GM19351 (cell line): ENCODE measurements at regions not wholly inside any gene's neighbourhood (a gene's known extent, or its start where the extent isn't known, plus 50 kb on each side); places are given as distances from the start of the nearest gene placed in this dataset.
"Not testable (repeated sequence)": the region's sequence is repeated elsewhere in the genome, so short reads cannot be mapped to it uniquely, and the experiment has no call there.

Source experiments
- ATAC-seq: cut with Tn5 transposase; IDR thresholded peaks from one replicate; pipeline ENCODE4 v1.9.1; 2021; ENCODE audit warnings: mild to moderate bottlenecking, moderate library complexity; ENCODE audit not compliant: unreplicated experiment

DNA sequence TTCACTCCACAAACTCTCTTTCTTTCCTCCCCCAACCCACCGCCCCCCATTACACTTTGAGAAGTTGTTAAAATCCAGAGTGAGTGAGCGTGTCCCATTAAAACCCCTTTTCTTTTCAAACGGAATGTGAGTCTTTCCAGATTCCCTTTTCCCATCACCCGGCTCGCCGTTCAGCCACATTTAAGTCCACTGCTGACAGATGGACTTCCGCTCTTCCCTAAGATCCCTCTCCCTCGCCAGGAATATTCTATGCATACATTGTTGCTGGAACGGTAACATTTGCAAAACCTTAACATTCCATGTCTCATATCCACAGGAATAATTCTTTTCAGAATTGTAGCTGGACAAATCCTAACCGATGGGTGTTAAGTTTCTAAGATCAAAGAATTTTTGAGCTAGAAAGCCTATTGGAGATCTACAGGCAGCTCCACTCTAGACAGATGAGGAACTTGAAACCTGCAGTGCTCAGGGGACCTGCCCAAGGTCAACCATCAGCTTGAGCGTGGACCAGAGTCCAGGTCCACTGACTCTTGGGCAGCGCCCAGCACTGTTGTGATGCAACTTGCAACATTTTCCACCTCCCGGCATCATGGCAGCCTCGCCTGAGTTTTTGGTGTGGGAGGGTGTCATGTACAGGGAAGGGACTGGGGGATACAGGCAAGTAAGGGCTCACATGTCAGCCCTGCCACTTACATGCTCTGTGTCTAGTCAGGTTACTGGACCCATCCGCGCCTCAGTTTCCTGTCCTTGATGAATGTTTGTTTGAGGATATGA lies 500.1 kb downstream of the CCDC171 start:
- ATAC-seq = no peak

DNA sequence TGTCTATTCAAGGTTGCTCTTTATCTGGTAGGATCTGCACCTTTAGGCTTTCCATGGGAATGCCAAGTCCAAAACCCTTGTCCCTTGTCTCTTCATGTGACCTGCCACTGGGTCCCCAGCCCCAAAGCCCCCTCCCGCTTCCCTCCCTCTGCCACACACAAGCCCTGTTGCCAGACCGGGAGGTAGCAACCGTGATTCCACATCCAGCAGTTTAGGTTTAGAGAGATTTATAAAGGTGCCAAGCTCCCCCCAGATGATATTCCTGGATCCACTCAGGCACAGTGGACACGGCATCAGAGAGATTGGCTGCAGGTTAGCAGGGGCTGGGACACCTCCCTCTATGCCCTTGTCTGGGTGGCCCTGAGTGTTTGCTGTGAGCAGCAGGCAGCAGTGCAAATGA lies 504.7 kb downstream of the CCDC171 start:
- ATAC-seq = no peak

DNA sequence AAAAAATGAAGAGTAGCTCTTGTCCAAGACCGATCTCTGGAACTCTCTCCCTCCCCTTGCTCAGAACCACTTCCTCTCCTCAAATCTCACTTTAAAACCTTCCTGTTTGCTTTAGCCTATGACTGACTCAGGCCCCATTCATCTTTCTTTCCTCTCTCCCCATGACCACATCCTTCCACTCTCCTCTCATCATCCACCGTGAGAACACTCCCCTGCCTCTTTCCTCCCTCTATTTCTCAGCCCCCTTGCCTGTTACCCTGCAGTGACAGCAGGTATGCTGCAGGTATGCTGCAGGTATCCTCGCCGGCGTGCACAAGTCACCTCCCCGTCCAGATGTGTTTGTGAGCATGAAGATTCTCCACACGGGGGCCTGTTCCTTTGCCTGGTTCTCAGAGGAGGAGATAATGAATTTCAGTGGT lies 505.3 kb downstream of the CCDC171 start:
- ATAC-seq = no peak

DNA sequence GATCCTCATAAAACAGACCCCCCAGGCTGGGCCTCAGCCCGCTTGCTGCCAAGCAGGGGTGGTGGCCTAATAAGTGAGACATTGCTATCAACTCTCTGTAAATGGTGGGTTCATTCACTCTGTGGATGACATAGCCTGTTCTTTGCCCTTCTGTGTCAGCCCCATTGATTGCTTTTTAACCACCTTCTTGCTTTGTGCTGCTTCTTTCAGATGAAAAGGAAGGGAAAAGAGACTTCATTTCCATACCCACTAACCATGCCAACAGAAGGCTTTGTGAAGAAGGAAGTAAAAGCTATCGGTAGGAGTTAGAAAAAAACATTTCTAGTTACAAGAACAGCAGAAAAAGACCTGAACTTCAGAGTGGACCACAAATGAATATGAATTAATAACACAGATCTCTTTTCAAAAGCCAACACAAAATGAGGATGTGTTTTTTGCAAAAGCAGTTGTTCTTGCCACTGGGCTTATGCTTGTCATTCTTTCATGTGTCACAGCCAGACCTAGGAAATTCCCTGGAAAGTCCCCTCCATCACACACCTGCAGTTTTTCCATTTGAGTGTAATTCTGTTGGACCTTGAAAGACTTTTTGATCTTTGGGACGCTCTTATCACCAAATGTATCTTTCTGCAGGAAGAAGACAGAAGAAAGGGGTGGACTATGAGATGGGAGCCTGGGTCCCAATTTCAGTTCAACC lies 507.7 kb downstream of the CCDC171 start:
- ATAC-seq = peak; percentile 45

DNA sequence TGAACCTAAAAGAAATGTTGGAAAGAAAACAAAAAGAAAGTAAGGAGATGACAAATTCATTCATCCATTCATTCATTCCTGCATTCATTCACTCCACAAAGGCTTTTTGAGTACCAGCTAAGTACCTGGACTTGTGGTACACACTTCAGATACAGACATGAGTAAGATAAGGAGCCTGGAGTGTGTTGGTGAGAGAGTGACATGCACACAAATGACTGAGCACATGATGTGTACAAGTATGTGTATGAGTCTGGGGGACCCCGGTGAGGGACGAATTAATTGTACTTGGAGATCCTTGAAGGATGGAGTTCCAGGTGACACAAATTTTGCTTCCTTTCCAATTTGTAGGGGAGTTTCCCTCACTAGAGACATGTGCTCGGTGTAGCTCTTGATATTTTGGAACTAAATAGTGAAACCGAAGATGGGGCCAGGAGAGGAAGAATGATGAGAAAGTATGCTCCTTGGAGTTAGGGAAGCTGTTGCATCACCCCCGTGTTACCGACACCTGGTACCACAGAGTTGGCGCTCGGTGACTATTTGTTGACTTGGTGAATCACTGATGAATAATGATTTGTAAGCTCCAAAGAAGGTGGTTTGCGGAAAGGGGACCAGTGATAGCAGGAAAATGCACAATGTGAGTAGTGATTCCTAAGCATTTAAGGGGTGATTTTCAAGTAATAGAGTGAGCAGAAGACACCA lies 509.8 kb downstream of the CCDC171 start:
- no peak for ATAC-seq

DNA sequence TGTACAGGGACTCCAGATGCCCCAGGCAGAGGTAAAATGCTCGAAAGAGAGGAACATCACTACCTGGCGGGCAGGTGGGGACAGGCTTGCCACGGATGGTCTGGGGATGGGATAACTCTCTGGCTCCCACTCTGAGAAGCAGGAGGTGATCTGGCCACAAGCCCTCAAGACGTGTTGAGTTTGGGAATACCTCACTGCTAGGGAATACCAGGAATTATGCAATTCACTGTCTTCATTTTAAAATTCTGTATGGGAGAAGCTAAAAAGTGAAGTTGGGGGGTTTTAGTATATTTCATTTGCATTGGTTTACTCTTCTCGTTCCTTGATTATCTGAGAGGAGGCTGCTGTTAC lies 510.4 kb downstream of the CCDC171 start:
- ATAC-seq = no peak

DNA sequence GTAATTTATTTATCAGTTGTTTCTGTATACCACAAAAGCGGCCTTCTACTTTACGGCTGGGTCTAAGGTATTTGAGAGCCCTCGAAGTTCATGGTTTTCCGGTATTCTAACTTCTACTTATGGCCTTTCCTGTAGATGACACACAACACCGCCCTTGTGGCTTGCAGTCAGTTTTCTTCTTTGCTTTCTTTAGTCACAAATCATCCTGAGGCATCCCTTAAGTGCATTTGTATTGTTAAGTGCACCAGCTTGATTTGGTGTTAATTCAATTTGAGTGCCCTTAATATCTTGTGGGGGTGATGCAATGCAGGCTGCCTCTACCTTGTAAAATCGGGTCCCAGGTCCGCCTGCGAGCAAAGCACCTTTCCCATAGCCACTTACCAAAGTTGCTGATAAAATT lies 511.9 kb downstream of the CCDC171 start:
- ATAC-seq = no peak

DNA sequence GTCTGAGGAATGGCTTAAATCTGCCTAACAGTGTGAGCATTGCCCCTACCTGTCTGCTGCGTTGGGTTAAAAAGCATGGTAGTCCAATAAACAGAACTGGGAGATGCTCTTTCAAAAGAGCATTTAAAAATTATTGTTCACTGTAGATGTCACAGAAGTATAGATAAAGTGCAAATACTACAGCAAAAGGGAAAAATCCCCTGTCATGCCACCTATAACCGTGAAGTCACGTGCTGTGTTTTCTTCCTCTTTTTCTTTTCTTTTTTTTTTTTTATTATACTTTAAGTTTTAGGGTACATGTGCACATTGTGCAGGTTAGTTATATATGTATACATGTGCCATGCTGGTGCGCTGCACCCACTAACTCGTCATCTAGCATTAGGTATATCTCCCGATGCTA lies 513.4 kb downstream of the CCDC171 start:
- not testable (repeated sequence) for ATAC-seq

DNA sequence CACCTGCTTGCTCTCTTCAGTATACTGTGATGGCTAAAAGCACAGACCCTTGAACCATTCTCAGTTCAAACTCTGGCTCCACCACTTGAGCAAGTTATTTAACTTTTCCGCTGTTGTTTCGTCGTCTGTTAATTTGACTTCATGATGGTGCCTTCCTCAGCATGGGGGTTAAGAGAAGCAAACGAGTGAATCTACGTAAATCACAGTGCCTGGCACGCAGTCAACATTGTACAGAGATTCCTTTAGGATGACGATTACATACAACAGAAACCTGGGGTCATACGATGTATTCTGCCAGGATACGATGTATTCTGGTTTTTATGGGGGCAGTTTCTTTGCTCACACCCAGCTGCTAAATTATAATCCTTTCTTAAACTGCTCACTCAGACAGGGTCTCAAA lies 515.6 kb downstream of the CCDC171 start:
- ATAC-seq = no peak

DNA sequence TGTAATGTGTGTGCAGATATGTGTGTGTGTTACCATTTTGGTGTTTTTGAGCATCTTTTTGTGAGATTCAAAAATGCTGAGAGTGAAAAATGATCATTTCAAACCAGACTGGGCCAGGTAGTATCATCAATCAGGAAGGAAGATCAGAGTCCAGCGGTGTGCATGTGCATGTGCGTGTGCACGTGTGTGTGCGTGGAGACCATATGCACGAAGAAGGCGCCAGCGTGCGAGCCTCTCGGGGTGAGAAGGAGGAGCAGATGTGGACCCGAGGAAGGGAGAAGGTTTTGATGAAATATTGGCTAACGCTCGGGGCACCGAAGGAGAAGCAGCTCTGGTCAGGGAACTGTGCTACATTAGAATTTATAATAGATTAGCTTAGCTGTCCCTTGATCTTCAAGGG lies 516.4 kb downstream of the CCDC171 start:
- no peak for ATAC-seq

DNA sequence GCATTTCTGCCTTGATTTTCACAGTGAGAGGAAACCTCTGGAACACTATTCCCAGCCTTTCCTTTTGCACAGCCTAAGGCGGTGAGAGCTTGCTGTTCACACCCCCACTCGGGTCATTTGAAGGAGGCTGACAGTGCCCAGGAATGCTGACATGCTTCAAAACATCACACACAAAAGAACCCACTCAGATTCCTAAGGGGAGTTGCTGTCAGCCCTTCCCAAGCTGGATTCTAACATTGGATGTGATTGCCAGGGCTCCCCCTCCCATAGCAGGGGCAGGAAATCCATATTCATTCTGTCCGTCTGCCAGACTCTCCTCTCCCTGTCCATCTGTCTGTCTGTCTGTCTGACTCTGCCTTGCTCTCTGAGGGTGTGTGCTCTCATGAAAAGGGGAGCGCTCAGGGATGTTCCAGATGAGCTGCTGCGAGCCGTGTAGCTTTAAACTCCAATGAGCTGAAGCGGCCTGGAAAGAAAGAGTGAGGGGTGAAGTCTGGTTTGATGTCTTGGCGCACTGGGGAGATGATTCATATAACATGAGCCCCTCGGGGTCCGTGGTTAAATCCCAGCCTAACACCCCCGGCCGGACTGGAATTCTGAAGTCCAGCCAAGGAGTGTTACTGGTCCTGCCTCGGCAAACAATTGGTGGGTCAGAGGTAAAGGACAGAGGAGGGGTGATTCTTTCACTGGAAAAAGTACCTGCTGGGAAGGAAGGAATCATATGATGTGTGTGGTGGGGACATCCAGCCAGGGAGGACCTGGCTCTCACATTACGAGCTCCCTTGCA lies 517.0 kb downstream of the CCDC171 start:
- no peak for ATAC-seq

DNA sequence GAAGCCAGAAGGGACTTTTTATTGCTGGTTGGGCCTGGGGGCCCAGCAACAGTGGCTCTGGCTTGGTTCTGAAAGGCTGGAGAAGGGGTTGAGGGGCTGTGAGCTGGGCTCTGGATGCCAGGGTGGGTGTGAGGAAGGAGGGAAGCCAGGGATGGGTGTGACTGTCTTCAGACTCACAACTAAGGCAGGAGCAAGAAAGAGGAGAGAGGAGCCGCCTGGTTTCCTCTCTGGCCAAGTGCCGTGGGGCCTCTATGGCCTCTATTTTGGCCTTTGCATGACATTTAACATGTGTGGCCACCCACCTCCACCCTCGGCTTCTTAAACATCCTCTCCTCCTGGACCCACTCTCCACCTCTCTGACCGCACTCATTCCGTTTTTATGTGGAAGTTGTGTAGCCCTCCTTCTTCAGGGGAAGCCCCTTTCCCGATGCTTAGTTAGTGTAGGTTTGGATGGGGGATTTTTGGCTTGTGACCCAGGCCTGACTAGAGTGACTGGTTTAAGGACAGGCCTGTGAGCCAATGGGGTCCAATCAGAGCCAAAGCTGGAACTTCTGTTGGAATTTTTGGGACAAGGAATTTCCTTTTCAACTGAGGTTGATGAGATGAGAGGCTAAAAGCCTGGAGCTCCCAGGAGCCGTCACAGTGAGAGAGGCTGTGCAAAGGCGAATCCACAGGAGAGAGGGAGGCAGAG lies 517.8 kb downstream of the CCDC171 start:
- ATAC-seq = no peak

DNA sequence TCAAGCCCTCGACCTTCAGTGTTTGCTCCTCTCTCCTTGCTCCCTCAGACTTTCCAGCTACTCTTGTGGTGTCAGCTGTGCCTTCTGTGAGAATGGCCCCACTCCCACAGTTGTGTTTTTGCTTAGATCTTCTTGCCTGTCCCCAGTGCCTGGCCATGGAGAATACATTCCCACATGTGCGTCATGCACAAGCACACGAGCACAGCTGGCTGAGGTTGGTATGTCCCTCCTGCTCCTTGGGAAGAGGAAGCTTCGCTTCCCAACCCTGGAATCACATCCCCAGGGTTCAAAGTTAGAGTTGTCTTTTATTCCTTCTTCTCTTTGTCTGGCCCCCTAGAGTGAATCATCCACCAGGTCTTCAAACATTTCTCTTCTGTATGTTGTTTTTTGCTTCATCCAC lies 518.6 kb downstream of the CCDC171 start:
- no peak for ATAC-seq

DNA sequence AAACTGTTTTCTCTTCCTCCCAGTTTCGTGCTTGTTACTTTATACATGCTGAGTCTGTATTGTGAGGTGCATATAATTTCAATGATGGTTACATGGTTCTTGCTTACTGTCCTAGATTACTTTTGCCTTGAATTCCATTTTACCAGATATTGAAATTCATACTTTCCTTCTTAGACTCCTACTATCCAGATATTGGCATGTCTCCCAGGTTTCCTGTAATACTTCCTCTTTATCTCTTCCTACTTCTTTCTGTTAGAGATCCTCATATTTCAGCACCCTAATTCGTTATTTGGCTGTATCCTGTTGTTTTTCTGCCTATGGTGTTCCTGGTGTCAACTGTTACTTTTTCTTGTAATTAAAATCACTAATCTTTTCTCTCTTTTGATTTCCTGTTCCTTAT lies 522.1 kb downstream of the CCDC171 start:
- no peak for ATAC-seq

DNA sequence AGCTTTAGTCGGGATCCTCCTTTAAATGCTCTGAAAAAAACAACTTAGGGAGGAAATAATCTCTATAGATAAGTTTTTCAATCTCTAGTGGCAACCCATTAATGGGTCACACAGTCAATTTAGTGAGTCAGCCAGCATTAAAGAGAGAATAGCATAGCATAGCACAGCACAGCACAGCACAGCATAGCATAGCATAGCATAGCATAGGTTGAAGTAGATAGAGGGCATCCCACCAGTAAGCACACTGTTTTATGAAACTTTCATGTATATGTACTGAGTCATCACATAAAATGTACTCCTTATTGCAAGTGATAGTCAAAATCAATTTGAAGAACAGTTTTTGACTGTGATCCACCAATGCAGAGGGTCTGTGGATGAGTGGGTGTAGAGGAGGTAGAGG lies 522.9 kb downstream of the CCDC171 start:
- ATAC-seq = no peak

DNA sequence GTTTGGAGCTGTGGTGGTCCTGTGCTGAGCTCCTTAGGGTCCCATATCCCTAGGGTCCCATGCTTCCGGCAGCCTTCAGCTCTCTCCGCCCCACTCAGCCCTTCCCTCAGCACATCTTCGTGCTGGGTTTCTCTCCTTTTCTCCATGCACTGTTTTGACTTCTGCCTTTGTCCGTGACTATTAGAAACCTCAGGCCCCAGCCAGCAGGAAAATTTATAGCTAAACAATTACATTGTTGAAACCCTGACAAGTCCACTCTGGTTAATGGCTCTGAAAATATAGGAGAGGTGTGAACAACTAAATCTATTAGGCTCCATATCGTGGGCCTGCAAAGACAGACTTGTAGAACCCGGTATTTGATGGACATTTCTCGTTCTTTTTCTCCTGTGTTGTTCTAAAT lies 523.7 kb downstream of the CCDC171 start:
- ATAC-seq = no peak

DNA sequence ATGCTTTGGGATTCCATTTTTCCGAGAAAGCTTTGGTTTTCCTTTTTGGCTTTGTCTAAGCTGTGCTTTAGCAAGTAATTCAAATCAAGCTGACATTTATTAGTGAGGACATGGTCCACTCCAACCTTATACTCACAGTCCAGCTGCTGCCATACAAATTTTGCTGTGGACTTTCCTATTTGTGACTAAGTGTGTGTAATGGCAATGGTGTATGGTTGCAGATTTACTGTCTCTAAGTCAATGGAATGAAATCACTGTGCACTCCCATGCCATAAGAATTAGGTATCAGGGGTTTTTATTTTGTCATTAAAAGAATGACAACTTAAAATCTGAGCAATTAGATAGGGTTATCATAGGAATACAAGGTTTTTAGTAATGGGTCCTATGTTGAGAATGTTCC lies 530.0 kb downstream of the CCDC171 start:
- ATAC-seq = no peak

DNA sequence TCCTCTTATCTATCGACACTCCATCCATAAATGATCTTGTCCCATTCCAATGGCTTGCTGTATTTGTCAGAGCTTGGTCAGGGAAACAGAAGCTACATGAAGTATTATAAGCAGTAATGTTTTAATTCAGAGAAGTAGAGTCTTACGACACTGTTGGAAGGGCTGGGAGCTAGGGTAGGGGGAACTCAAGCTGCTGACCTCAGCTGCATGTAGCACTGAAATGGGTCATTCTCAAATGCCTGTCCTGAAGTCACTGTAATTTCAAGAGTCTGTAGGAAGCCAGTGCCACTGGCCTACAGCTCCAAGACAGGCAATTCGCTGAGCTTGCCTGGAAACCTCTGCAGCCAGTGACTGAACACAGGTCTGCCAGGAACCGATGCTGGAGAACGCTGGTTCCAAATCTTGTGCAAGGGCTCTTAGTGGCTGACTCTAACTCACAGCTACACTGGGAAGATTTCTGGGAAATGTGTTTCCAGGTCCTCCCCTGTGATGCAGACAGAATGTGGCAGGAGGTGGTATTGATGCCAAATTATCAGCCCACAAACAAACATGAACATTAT lies 532.4 kb downstream of the CCDC171 start:
- no peak for ATAC-seq

DNA sequence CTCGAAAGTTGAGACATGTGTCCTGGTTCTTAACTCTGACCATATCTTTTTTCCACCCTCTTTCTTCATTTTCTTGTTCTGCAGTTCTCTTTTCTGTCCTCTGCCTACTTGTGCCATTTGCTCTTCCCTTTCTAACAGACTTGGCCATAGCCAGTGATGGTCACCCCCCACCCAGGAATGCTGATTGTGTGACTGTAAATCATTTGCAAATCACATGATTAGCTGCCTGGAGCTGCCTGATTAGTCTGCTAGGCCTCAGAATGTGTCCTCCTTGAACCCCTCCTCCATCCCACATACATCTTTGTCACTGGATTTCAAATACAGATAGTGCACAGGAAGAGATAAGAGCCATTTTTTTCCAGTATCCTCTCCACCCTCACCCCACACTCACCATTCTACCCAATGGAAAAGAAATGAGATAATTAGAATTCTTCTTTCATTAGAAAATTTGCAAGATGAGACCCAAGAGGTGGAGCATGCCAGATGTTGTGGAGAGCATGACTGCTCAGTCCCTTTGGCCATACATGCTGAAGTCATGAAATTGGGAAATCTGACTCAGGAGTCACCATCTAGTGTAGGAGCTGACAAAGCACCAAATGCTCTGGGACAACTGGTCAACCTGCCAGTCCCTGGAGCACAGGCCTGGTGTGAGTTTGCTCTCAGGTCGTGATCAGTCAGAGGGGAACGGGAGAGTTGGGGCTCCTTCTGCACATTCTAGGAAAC lies 538.2 kb downstream of the CCDC171 start:
- ATAC-seq = no peak
